Upper lobe of left lung (tissue), 4 donors: ENCODE measurements at regions not wholly inside any gene's neighbourhood (a gene's known extent, or its start where the extent isn't known, plus 50 kb on each side); places are given as distances from the start of the nearest gene placed in this dataset.

Source experiments
- EP300 ChIP-seq, 4 donors: sonication (generic); formaldehyde crosslinking; IDR thresholded peaks; one replicate each; pipeline ENCODE4 v1.5.1; 2017; ENCODE audit warnings: antibody characterized with exemption in 4 of 4, control low read depth in 2 of 4
- POLR2A ChIP-seq, 4 donors: fragments of 450-650 bp; IDR thresholded peaks; one replicate each; pipeline ENCODE4 v1.5.1; 2016 to 2017; ENCODE audit warnings: antibody characterized with exemption in 4 of 4, mild to moderate bottlenecking in 2 of 4
- POLR2AphosphoS5 ChIP-seq, 2 donors: sonication (generic); formaldehyde crosslinking; IDR thresholded peaks; one replicate each; pipeline ENCODE4 v1.5.1; 2017; ENCODE audit warnings: antibody characterized with exemption in 2 of 2
- TF ChIP-seq, protein P1 (sequence below), 6 experiments: fragments of 450-650 bp in 4 of 6; fragments of 200-600 bp in 2 of 6; sonication (generic) in 2 of 6; IDR thresholded peaks; one replicate each; pipeline ENCODE4 v1.5.1; 2016 to 2019; ENCODE audit warnings: antibody characterized with exemption in 6 of 6

- TF ChIP-seq, protein P1, sequence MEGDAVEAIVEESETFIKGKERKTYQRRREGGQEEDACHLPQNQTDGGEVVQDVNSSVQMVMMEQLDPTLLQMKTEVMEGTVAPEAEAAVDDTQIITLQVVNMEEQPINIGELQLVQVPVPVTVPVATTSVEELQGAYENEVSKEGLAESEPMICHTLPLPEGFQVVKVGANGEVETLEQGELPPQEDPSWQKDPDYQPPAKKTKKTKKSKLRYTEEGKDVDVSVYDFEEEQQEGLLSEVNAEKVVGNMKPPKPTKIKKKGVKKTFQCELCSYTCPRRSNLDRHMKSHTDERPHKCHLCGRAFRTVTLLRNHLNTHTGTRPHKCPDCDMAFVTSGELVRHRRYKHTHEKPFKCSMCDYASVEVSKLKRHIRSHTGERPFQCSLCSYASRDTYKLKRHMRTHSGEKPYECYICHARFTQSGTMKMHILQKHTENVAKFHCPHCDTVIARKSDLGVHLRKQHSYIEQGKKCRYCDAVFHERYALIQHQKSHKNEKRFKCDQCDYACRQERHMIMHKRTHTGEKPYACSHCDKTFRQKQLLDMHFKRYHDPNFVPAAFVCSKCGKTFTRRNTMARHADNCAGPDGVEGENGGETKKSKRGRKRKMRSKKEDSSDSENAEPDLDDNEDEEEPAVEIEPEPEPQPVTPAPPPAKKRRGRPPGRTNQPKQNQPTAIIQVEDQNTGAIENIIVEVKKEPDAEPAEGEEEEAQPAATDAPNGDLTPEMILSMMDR (IDR thresholded peaks at IDR 0.05), result no peak
- TF ChIP-seq POLR2AphosphoS5 (IDR thresholded peaks at IDR 0.05) (no peak), POLR2A (IDR thresholded peaks at IDR 0.05) (no peak), EP300 (IDR thresholded peaks at IDR 0.05) (no peak)
Observed at GRCh38 chr3:144866476-144866875, 894.9 kb downstream of the DIPK2A start.
